ENCODE measurements at regions not wholly inside any gene's neighbourhood (a gene's known extent, or its start where the extent isn't known, plus 50 kb on each side); places are given as distances from the start of the nearest gene placed in this dataset.
"Not testable (repeated sequence)": the region's sequence is repeated elsewhere in the genome, so short reads cannot be mapped to it uniquely, and the experiment has no call there.

- DNase-seq, result no peak
Measured at GRCh38 chr18:27355308-27355707, 170.2 kb upstream of the CHST9 start.

GRCh38 chr18:27353273-27353672, 168.2 kb upstream of the CHST9 start:
- no peak for DNase-seq

- DNase-seq, result no peak
Measured at GRCh38 chr18:27349284-27349882, 164.3 kb upstream of the CHST9 start.

- no peak for DNase-seq
Measured at GRCh38 chr18:27331606-27332005, 146.5 kb upstream of the CHST9 start.

- DNase-seq, result no peak
Measured at GRCh38 chr18:27314996-27315395, 129.9 kb upstream of the CHST9 start.

GRCh38 chr18:27313678-27314077, 128.6 kb upstream of the CHST9 start:
- DNase-seq, result no peak

- no peak for DNase-seq
Measured at GRCh38 chr18:27312853-27313252, 127.7 kb upstream of the CHST9 start.

- DNase-seq, result no peak
Measured at GRCh38 chr18:27312153-27312552, 127.0 kb upstream of the CHST9 start.

GRCh38 chr18:27311114-27311513, 126.0 kb upstream of the CHST9 start:
- no peak for DNase-seq

- DNase-seq, result no peak
Measured at GRCh38 chr18:27301615-27302378, 116.7 kb upstream of the CHST9 start.

- DNase-seq, result no peak
Measured at GRCh38 chr18:27298214-27298804, 113.2 kb upstream of the CHST9 start.

GRCh38 chr18:27285973-27286562, 101.0 kb upstream of the CHST9 start:
- DNase-seq, result not testable (repeated sequence)

GRCh38 chr18:27278131-27278530, 93.0 kb upstream of the CHST9 start:
- no peak for DNase-seq

- DNase-seq, result no peak
Measured at GRCh38 chr18:27277554-27277953, 92.4 kb upstream of the CHST9 start.

GRCh38 chr18:27276886-27277285, 91.8 kb upstream of the CHST9 start:
- no peak for DNase-seq

- no peak for DNase-seq
Measured at GRCh38 chr18:27276479-27276878, 91.4 kb upstream of the CHST9 start.

- no peak for DNase-seq
Measured at GRCh38 chr18:27274901-27275300, 89.8 kb upstream of the CHST9 start.

- no peak for DNase-seq
Measured at GRCh38 chr18:27270508-27270907, 85.4 kb upstream of the CHST9 start.

- DNase-seq, result no peak
Measured at GRCh38 chr18:27263369-27263768, 78.3 kb upstream of the CHST9 start.

- no peak for DNase-seq
Measured at GRCh38 chr18:27261769-27262549, 76.9 kb upstream of the CHST9 start.

GRCh38 chr18:27253571-27253970, 68.5 kb upstream of the CHST9 start:
- DNase-seq, result no peak

GRCh38 chr18:27250471-27250870, 65.4 kb upstream of the CHST9 start:
- DNase-seq, result no peak

GRCh38 chr18:27249933-27250332, 64.8 kb upstream of the CHST9 start:
- DNase-seq, result no peak
